ENCODE measurements at regions not wholly inside any gene's neighbourhood (a gene's known extent, or its start where the extent isn't known, plus 50 kb on each side); places are given as distances from the start of the nearest gene placed in this dataset.

GRCh38 chr3:30286007-30286669, 320.3 kb upstream of the TGFBR2 start:
- ATAC-seq (peak; percentile 87 to 96 (median 93)), DNase-seq (peak; percentile 54 to 86)
- Histone ChIP-seq H3K4me3 (no peak overlapping the region), H3K36me3 (no peaks in the 10 kb centered on the region), H3K27me3 (no peaks in the 10 kb centered on the region), H3K4me1 (peaks cover 0 to 65% (median 36%) of the 10 kb centered on the region in 9 donors), H3K27ac (peak overlapping the region in 8 of 10 donors; percentile 21 to 76 (median 64)), H3K9me3 (no peaks in the 10 kb centered on the region)
- TF ChIP-seq CTCF (IDR thresholded peaks at IDR 0.05), result no peak
- 23 to 35% methylated on average over 1 of the region's 1 CpG for WGBS, 2 donors
- intact Hi-C loops (cut with DNase I), result loop anchor here in 5 of 10 donors (5.0 to 10.0 kb wide), 3 partner anchors 54 to 406 kb away; partner anchors contain the start of gene TGFBR2 (in 2 of the 5)

- H3K27me3 ChIP-seq, result no peaks in the 10 kb centered on the region
- no peak overlapping the region for H3K4me3 ChIP-seq
- intact Hi-C loops (cut with DNase I), result loop anchor here in 5 of 10 donors (5.0 to 10.0 kb wide), 3 partner anchors 55 to 405 kb away; partner anchors contain the start of gene TGFBR2 (in 2 of the 5)
- ATAC-seq, result no peak
- H3K36me3 ChIP-seq, result no peaks in the 10 kb centered on the region
- peak overlapping the region in 8 of 10 donors; percentile 1 to 76 (median 58) for H3K27ac ChIP-seq
- H3K4me1 ChIP-seq, result peaks cover 0 to 69% (median 36%) of the 10 kb centered on the region in 9 donors
- WGBS, 2 donors, result 88 to 91% methylated on average over 2 of the region's 2 CpGs
- no peak for TF ChIP-seq CTCF (IDR thresholded peaks at IDR 0.05)
- no peaks in the 10 kb centered on the region for H3K9me3 ChIP-seq
- DNase-seq, result no peak
Measured at GRCh38 chr3:30286811-30287210, 319.6 kb upstream of the TGFBR2 start.

GRCh38 chr3:30288830-30289229, 317.6 kb upstream of the TGFBR2 start:
- Histone ChIP-seq H3K9me3 (no peaks in the 10 kb centered on the region), H3K27me3 (no peaks in the 10 kb centered on the region), H3K4me3 (no peak overlapping the region), H3K36me3 (no peaks in the 10 kb centered on the region), H3K27ac (peak overlapping the region in 4 of 10 donors; percentile 3 to 71 (median 24)), H3K4me1 (peaks cover 0 to 73% (median 34%) of the 10 kb centered on the region in 9 donors)
- ATAC-seq (no peak), DNase-seq (no peak)
- TF ChIP-seq CTCF (IDR thresholded peaks at IDR 0.05), result no peak
- intact Hi-C loops (cut with DNase I), result loop anchor here in 5 of 10 donors (5.0 to 10.0 kb wide), 3 partner anchors 57 to 403 kb away; partner anchors contain the start of gene TGFBR2 (in 2 of the 5)

- Histone ChIP-seq H3K27me3 (no peaks in the 10 kb centered on the region), H3K36me3 (no peaks in the 10 kb centered on the region), H3K4me3 (no peak overlapping the region), H3K27ac (peak overlapping the region in 5 of 10 donors; percentile 3 to 71 (median 8)), H3K4me1 (peaks cover 0 to 76% (median 35%) of the 10 kb centered on the region in 9 donors), H3K9me3 (no peaks in the 10 kb centered on the region)
- ATAC-seq, result peak in 3 of 8 donors; percentile 34 to 57 (median 37)
- no peak for TF ChIP-seq CTCF (IDR thresholded peaks at IDR 0.05)
- intact Hi-C loops (cut with DNase I), result loop anchor here in 5 of 10 donors (5.0 to 10.0 kb wide), 3 partner anchors 57 to 403 kb away; partner anchors contain the start of gene TGFBR2 (in 2 of the 5)
- DNase-seq, result no peak
- 29 to 50% methylated on average over 1 of the region's 1 CpG for WGBS, 2 donors
Measured at GRCh38 chr3:30289324-30289723, 317.1 kb upstream of the TGFBR2 start.

Measured in heart right ventricle (tissue), 16 donors.